Subcutaneous abdominal adipose tissue (tissue), 5 donors: ENCODE measurements at regions not wholly inside any gene's neighbourhood (a gene's known extent, or its start where the extent isn't known, plus 50 kb on each side); places are given as distances from the start of the nearest gene placed in this dataset.

Source experiments
- H3K27ac ChIP-seq: one replicate; pipeline ENCODE4 v1.7.0; 2013; ENCODE audit warnings: low read depth, mild to moderate bottlenecking, inconsistent platforms, low read length, moderate library complexity
- H3K27me3 ChIP-seq, 5 donors: one replicate each; pipeline ENCODE4 v1.7.0; 2013; ENCODE audit warnings: low read length in 5 of 5, inconsistent platforms in 1 of 5; ENCODE audit not compliant: control insufficient read depth in 5 of 5, insufficient read depth in 4 of 5
- H3K36me3 ChIP-seq, 5 donors: one replicate each; pipeline ENCODE4 v1.7.0; 2013; ENCODE audit warnings: low read length in 5 of 5; ENCODE audit not compliant: control insufficient read depth in 5 of 5, insufficient read depth in 5 of 5
- H3K4me1 ChIP-seq, 5 donors: one replicate each; pipeline ENCODE4 v1.7.0; 2013; ENCODE audit warnings: low read length in 5 of 5, mild to moderate bottlenecking in 3 of 5, moderate library complexity in 1 of 5; ENCODE audit not compliant: control insufficient read depth in 5 of 5, insufficient read depth in 5 of 5
- H3K4me3 ChIP-seq, 5 donors: one replicate each; pipeline ENCODE4 v1.7.0; 2013; ENCODE audit warnings: low read length in 5 of 5, low read depth in 1 of 5
- H3K9ac ChIP-seq, 5 donors: one replicate each; pipeline ENCODE4 v1.7.0; 2013; ENCODE audit warnings: low read length in 5 of 5, mild to moderate bottlenecking in 4 of 5, moderate library complexity in 3 of 5
- H3K9me3 ChIP-seq, 5 donors: one replicate each; pipeline ENCODE4 v1.7.0; 2013; ENCODE audit warnings: low read length in 5 of 5; ENCODE audit not compliant: control insufficient read depth in 5 of 5
- donor health status: healthy.
- donor health status: healthy.
- donor health status: healthy.
- donor health status: healthy.
- donor health status: healthy.

DNA sequence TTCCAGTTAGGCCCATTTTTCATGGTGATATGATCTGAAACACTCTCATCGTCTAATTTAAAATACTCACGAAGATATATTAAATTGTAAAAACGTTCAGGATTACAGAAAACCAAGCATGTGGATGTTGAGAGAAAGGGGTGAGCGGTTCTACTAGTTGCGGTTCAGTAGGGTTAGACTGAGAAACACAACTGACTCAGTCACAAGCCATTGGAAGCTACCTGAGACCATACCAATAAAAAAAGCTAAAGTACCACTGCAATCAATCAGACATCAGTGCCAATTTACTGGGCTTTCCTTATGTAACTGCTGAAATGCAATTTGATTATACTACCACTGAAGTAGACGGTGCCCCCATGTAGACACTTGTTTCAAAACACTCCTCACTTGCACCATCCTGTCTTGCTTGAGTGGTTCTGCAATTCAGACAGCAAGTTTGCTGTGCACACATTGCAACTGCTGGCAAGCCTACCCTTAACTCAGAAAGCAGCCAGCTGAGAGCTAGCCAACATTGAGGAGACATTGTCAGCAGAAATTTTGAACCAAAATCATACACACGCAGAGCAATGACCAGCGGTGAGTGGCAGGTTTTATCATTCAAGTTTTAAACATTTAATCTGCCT lies 368.7 kb upstream of the ARHGEF26 start:
- Histone ChIP-seq H3K27me3 (no peaks in the 10 kb centered on the region), H3K9ac (no peak overlapping the region), H3K36me3 (no peaks in the 10 kb centered on the region), H3K27ac (no peak overlapping the region), H3K4me1 (peaks cover 0 to 13% (median 3%) of the 10 kb centered on the region in 5 donors), H3K4me3 (peak overlapping the region in 1 of 5 donors; percentile 28), H3K9me3 (no peaks in the 10 kb centered on the region)

- Histone ChIP-seq H3K4me1 (peaks cover 0 to 13% (median 3%) of the 10 kb centered on the region in 5 donors), H3K27ac (no peak overlapping the region), H3K9ac (no peak overlapping the region), H3K4me3 (no peak overlapping the region), H3K9me3 (no peaks in the 10 kb centered on the region), H3K27me3 (no peaks in the 10 kb centered on the region), H3K36me3 (no peaks in the 10 kb centered on the region)
Measured at GRCh38 chr3:153753035-153753434, 368.2 kb upstream of the ARHGEF26 start.

DNA sequence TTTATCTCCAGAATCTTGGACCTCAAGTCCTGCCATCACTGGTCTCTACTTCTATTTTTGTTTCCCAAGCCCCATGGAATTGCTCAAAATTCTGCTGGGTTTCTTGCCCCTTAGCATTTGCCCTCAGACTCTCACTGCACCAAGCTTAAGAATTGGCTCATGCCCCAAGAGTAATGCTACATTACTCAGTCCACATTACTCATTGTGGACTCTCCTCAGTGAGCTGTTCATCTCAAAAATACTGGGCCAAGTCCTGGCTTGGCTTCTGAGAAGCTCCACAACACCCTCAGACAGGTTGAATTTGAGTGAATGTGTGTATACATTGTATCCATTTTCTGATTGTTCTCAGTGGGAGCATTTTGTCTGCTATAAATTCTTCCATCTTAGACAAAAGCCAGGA lies 364.4 kb upstream of the ARHGEF26 start:
- no peaks in the 10 kb centered on the region for H3K9me3 ChIP-seq
- no peak overlapping the region for H3K27ac ChIP-seq
- H3K27me3 ChIP-seq: no peaks in the 10 kb centered on the region
- no peak overlapping the region for H3K9ac ChIP-seq
- H3K36me3 ChIP-seq: no peaks in the 10 kb centered on the region
- peaks cover 0 to 13% (median 3%) of the 10 kb centered on the region in 5 donors for H3K4me1 ChIP-seq
- H3K4me3 ChIP-seq: no peak overlapping the region

- H3K36me3 ChIP-seq: no peaks in the 10 kb centered on the region
- H3K27me3 ChIP-seq: no peaks in the 10 kb centered on the region
- H3K27ac ChIP-seq: no peak overlapping the region
- H3K9ac ChIP-seq: no peak overlapping the region
- no peaks in the 10 kb centered on the region for H3K9me3 ChIP-seq
- peaks cover 0 to 14% (median 6%) of the 10 kb centered on the region in 5 donors for H3K4me1 ChIP-seq
- no peak overlapping the region for H3K4me3 ChIP-seq
Measured at GRCh38 chr3:153757839-153758238, 363.4 kb upstream of the ARHGEF26 start.

- Histone ChIP-seq H3K9ac (no peak overlapping the region), H3K27me3 (no peaks in the 10 kb centered on the region), H3K36me3 (no peaks in the 10 kb centered on the region), H3K4me3 (no peak overlapping the region), H3K27ac (no peak overlapping the region), H3K9me3 (no peaks in the 10 kb centered on the region), H3K4me1 (peaks cover 0 to 13% (median 5%) of the 10 kb centered on the region in 5 donors)
Measured at GRCh38 chr3:153760948-153761347, 360.2 kb upstream of the ARHGEF26 start.

DNA sequence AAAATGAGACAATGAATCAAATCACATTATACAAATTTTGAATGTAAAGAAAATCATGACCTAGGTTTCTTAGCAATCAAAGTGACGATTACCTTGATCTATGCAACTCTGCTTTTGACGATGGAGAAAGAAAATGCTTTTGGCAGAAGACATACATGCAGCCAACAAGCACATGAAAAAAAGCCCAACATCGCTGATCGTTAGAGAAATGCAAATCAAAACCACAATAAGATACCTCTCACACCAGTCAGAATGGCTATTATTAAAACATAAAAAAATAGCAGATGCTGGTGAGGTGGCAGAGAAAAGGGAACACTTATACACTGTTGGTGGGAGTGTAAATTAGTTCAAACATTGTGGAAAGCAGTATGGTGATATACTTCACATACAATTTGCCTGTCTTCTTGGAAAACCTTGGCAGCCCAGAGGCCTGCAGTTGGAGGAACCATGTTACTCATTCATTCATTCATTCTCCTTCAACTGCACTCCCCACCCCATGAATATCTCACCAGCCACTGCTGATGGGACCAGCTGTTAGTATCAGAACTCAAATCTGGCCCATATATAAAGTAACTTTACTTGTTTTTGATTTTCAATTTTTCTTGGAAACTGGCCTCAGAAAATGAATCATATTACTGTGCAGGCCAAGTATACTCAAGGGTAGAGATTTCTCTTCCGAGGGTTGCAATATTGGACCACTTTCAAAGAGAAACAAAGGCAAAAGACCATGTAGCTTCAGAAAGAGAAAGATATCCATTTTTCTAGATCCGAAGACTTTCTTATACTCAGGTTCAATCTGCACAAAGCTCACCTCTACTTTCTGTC lies 358.6 kb upstream of the ARHGEF26 start:
- Histone ChIP-seq H3K27ac (peak overlapping the region; percentile 25), H3K4me1 (peaks cover 0 to 13% (median 5%) of the 10 kb centered on the region in 5 donors), H3K36me3 (no peaks in the 10 kb centered on the region), H3K27me3 (no peaks in the 10 kb centered on the region), H3K9me3 (no peaks in the 10 kb centered on the region), H3K4me3 (peak overlapping the region in 1 of 5 donors; percentile 30), H3K9ac (no peak overlapping the region)

DNA sequence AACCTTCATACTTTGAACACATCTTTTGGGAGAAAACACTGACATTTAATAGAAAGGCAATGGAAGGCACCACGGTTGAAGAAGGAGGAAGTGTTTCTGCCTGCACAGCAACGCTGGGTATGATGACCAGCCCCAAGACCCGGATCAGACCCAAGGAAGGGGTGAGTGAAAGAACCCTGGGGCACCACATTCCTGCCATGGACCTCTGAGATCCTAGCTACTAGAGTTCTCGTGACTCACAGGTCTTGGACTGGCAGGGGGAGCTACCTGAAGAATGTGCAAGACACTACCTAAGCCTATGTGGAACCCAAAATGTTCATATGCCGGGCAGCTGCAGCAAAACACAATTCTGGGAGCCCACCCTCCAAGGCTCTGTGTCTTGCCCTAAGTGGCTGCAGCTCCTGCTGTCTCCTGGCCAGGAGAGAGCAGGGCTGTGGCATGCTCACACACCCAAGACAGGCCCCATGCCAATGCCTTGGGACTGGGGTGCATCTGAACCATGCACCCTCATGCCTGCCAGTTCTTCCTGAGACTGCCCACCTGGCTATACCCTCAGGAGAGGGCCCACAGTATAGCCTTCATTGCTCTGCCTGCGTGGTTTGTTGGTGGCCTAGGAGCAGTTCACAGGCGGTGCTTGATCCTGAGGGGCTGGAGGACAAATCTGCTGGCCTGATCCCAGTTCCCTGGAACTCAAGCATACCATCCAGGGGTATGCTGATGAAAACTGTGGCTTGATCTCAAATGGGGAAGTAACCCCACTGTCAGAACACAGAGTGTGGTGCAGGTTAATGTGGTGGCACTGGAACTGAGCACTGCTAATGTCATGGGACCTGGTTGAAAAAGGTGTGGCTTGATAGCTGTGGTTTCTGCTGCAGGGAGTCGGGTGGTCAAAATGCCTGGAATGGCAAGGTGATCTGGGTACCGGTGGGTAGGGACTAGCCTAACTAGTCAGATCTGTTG lies 353.3 kb upstream of the ARHGEF26 start:
- no peaks in the 10 kb centered on the region for H3K27me3 ChIP-seq
- H3K9me3 ChIP-seq: peaks cover 0 to 3% (median 0%) of the 10 kb centered on the region in 5 donors
- no peaks in the 10 kb centered on the region for H3K36me3 ChIP-seq
- H3K9ac ChIP-seq: no peak overlapping the region
- H3K4me3 ChIP-seq: no peak overlapping the region
- peaks cover 0 to 5% (median 2%) of the 10 kb centered on the region in 5 donors for H3K4me1 ChIP-seq
- H3K27ac ChIP-seq: no peak overlapping the region

DNA sequence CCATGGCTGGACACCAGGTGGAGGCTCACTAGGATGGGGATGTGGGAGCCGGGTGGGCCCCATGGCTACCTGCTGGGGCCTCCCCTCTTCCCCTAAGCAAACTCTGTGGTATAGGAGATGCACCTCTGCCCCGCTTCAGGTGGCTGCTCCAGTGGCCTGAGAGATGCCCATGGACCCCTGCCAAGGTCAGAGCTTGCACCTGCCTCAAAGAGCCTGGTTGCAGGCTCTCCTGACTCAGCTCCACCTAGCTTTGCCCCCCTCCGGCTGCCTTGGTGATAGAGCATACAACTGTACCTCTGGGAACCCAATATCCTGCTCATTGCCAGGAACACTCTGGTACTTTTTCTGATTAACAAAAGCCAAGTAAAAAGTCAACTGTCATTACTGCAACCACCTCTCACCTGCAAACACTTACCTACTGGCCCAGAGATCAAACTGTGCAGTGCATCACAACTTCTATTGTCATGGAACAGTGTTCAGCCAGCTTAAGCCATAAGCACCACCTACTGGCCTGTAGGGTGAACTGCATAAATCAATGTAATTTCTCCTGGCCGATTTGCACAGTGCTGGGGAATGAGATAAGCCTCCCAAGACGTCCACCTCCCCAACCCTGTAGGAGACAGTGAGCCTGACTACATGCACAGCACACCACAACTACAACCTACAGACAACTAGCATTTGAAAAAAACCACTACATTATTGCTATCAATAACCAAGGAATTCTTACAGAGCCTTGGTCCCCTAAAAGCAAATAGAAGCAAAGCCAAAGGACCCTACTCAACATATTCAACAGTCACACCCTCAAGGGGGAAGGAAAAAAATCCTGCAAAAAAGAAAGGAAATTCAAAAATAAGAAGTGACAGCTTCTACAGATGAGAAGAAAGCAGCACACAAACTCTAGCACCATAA lies 352.4 kb upstream of the ARHGEF26 start:
- H3K9me3 ChIP-seq: peaks cover 0 to 3% (median 0%) of the 10 kb centered on the region in 5 donors
- H3K36me3 ChIP-seq: no peaks in the 10 kb centered on the region
- H3K27me3 ChIP-seq: no peaks in the 10 kb centered on the region
- H3K4me1 ChIP-seq: no peaks in the 10 kb centered on the region
- H3K27ac ChIP-seq: no peak overlapping the region
- H3K9ac ChIP-seq: no peak overlapping the region
- no peak overlapping the region for H3K4me3 ChIP-seq

DNA sequence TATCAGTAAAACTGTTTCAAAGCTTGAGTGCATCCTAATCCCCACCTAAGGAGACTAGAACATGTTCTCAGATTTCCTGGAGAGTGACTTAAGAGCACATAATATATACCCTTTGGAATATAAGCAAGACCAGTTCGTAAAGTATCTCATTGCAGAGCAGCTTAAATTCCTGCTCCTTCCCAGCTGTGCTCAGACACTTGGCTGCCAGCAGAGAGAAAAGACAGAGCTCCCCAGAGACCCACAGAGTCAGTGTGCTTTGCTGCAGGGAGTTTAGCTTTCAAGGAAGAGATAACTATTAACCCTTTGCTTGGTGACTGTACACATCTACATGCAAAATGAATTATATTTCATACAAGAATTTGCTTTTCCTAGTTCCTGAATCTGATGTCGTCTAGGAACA lies 338.1 kb upstream of the ARHGEF26 start:
- no peaks in the 10 kb centered on the region for H3K9me3 ChIP-seq
- peaks cover 0 to 14% (median 11%) of the 10 kb centered on the region in 5 donors for H3K4me1 ChIP-seq
- no peak overlapping the region for H3K9ac ChIP-seq
- no peaks in the 10 kb centered on the region for H3K36me3 ChIP-seq
- peaks cover 0 to 2% (median 0%) of the 10 kb centered on the region in 5 donors for H3K27me3 ChIP-seq
- H3K4me3 ChIP-seq: no peak overlapping the region
- H3K27ac ChIP-seq: no peak overlapping the region
